ENCODE measurements at regions not wholly inside any gene's neighbourhood (a gene's known extent, or its start where the extent isn't known, plus 50 kb on each side); places are given as distances from the start of the nearest gene placed in this dataset.

- no peak for TF ChIP-seq POLR2A (IDR thresholded peaks at IDR 0.05)
- TF ChIP-seq, protein P1, sequence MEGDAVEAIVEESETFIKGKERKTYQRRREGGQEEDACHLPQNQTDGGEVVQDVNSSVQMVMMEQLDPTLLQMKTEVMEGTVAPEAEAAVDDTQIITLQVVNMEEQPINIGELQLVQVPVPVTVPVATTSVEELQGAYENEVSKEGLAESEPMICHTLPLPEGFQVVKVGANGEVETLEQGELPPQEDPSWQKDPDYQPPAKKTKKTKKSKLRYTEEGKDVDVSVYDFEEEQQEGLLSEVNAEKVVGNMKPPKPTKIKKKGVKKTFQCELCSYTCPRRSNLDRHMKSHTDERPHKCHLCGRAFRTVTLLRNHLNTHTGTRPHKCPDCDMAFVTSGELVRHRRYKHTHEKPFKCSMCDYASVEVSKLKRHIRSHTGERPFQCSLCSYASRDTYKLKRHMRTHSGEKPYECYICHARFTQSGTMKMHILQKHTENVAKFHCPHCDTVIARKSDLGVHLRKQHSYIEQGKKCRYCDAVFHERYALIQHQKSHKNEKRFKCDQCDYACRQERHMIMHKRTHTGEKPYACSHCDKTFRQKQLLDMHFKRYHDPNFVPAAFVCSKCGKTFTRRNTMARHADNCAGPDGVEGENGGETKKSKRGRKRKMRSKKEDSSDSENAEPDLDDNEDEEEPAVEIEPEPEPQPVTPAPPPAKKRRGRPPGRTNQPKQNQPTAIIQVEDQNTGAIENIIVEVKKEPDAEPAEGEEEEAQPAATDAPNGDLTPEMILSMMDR (IDR thresholded peaks at IDR 0.05): no peak
- TF ChIP-seq EP300 (IDR thresholded peaks at IDR 0.05): no peak
Observed at GRCh38 chr1:116854716-116855115, 55.0 kb upstream of the PTGFRN start.
